ENCODE measurements at regions not wholly inside any gene's neighbourhood (a gene's known extent, or its start where the extent isn't known, plus 50 kb on each side); places are given as distances from the start of the nearest gene placed in this dataset.
A peak's percentile ranks its signal among the peaks of the same experiment; 100 is the strongest.

GRCh38 chr1:112788054-112788453 lies 72.9 kb upstream of the PPM1J start:
- DNase-seq (ENCODE audit: low spot score) = no peak

GRCh38 chr1:112783059-112783458 lies 67.9 kb upstream of the PPM1J start:
- no peak for DNase-seq (ENCODE audit: low spot score)

- DNase-seq (ENCODE audit: low spot score) = no peak
These were observed 64.8 kb upstream of the PPM1J start for GRCh38 chr1:112779665-112780526.

- DNase-seq (ENCODE audit: low spot score) = no peak
These were observed 63.0 kb upstream of the PPM1J start for GRCh38 chr1:112778137-112778536.

GRCh38 chr1:112776688-112777087 lies 61.6 kb upstream of the PPM1J start:
- no peak for DNase-seq (ENCODE audit: low spot score)

- DNase-seq (ENCODE audit: low spot score) = no peak
These were observed 57.6 kb upstream of the PPM1J start for GRCh38 chr1:112772781-112773180.

- no peak for DNase-seq (ENCODE audit: low spot score)
These were observed 55.6 kb upstream of the PPM1J start for GRCh38 chr1:112770724-112771123.

GRCh38 chr1:112769611-112770010 lies 54.5 kb upstream of the PPM1J start:
- peak; percentile 16 for DNase-seq (ENCODE audit: low spot score)

GRCh38 chr1:112767646-112768045 lies 52.5 kb upstream of the PPM1J start:
- no peak for DNase-seq (ENCODE audit: low spot score)
